Astrocyte (in vitro differentiated cells and primary cell): ENCODE measurements at regions not wholly inside any gene's neighbourhood (a gene's known extent, or its start where the extent isn't known, plus 50 kb on each side); places are given as distances from the start of the nearest gene placed in this dataset.

Source experiments
- DNase-seq: peaks from one replicate; pipeline ENCODE4 v3.0.0-alpha.2; 2010; ENCODE audit warnings: low read depth
- FAIRE-seq: peaks from 2 replicates; lab custom pipeline; 2011; peaks lifted over from hg19 to GRCh38; lab: Jason Lieb, UNC
- H2AFZ ChIP-seq: 2 replicates; pipeline ENCODE4 v1.6.0; 2012; ENCODE audit warnings: low read depth, low read length, inconsistent platforms
- H3K27ac ChIP-seq: 2 replicates; pipeline ENCODE4 v1.5.1; 2011; ENCODE audit warnings: low read depth, low read length, inconsistent platforms
- H3K27me3 ChIP-seq: 2 replicates; pipeline ENCODE4 v1.6.0; 2011; ENCODE audit warnings: low read length, inconsistent platforms; ENCODE audit not compliant: insufficient read depth
- H3K36me3 ChIP-seq: 2 replicates; pipeline ENCODE4 v1.5.1; 2011; ENCODE audit warnings: low read length, inconsistent platforms; ENCODE audit not compliant: insufficient read depth
- H3K4me1 ChIP-seq: 2 replicates; pipeline ENCODE4 v1.5.1; 2011; ENCODE audit warnings: low read length, inconsistent platforms; ENCODE audit not compliant: insufficient read depth
- H3K4me2 ChIP-seq: 2 replicates; pipeline ENCODE4 v1.6.0; 2012; ENCODE audit warnings: low read length, inconsistent platforms
- H3K4me3 ChIP-seq: 2 replicates; pipeline ENCODE4 v1.5.1; 2011; ENCODE audit warnings: low read depth, mild to moderate bottlenecking, low read length, inconsistent platforms; ENCODE audit not compliant: insufficient read depth
- H3K79me2 ChIP-seq: 2 replicates; pipeline ENCODE4 v1.6.0; 2012; ENCODE audit warnings: mild to moderate bottlenecking, low read length, inconsistent platforms; ENCODE audit not compliant: insufficient read depth
- H3K9ac ChIP-seq: 2 replicates; pipeline ENCODE4 v1.6.0; 2012; ENCODE audit warnings: mild to moderate bottlenecking, low read length, inconsistent platforms
- H3K9me3 ChIP-seq: 2 replicates; pipeline ENCODE4 v1.5.1; 2012; ENCODE audit warnings: low read depth, mild to moderate bottlenecking, low read length, inconsistent platforms; ENCODE audit not compliant: insufficient read depth
- H4K20me1 ChIP-seq: 2 replicates; pipeline ENCODE4 v1.6.0; 2012; ENCODE audit warnings: low read length, inconsistent platforms; ENCODE audit not compliant: insufficient read depth
- H3K27ac Mint-ChIP-seq: one replicate; pipeline ENCODE4 v1.8.0; 2021; ENCODE audit warnings: mild to moderate bottlenecking, mixed read lengths; ENCODE audit not compliant: unreplicated experiment
- H3K27me3 Mint-ChIP-seq: one replicate; pipeline ENCODE4 v1.8.0; 2021; ENCODE audit warnings: low read depth, mixed read lengths; ENCODE audit not compliant: unreplicated experiment
- H3K36me3 Mint-ChIP-seq: one replicate; pipeline ENCODE4 v1.8.0; 2021; ENCODE audit warnings: low read depth, mixed read lengths; ENCODE audit not compliant: unreplicated experiment
- H3K4me1 Mint-ChIP-seq: one replicate; pipeline ENCODE4 v1.8.0; 2021; ENCODE audit warnings: low read depth, mixed read lengths; ENCODE audit not compliant: unreplicated experiment
- H3K4me3 Mint-ChIP-seq: one replicate; pipeline ENCODE4 v1.8.0; 2021; ENCODE audit warnings: mild to moderate bottlenecking, moderate library complexity, mixed read lengths; ENCODE audit not compliant: unreplicated experiment
- H3K9me3 Mint-ChIP-seq: one replicate; pipeline ENCODE4 v1.8.0; 2021; ENCODE audit warnings: mild to moderate bottlenecking, mixed read lengths; ENCODE audit not compliant: unreplicated experiment
- CTCF ChIP-seq: IDR thresholded peaks from 2 replicates; pipeline ENCODE4 v1.5.1; 2011; ENCODE audit warnings: low read depth, mild to moderate bottlenecking, inconsistent platforms, low read length, moderate library complexity; ENCODE audit not compliant: insufficient read depth
- EZH2 ChIP-seq: IDR thresholded peaks from 2 replicates; pipeline ENCODE4 v1.6.1; 2012; ENCODE audit warnings: mild to moderate bottlenecking, low read length, inconsistent platforms; ENCODE audit not compliant: insufficient read depth

GRCh38 chr7:1322240-1323110, 89.8 kb downstream of the UNCX start:
- FAIRE-seq (no peak), DNase-seq (no peak)
- no peak overlapping the region for H3K4me3 ChIP-seq
- H3K4me2 ChIP-seq: no peak overlapping the region
- H3K4me1 ChIP-seq: no peaks in the 10 kb centered on the region
- peaks cover 5% of the 10 kb centered on the region for H3K27me3 ChIP-seq
- H2AFZ ChIP-seq: no peak overlapping the region
- Mint-ChIP-seq H3K27me3 (peaks cover 24% of the 10 kb centered on the region), H3K36me3 (no peaks in the 10 kb centered on the region), H3K4me3 (no peak overlapping the region), H3K27ac (no peak overlapping the region), H3K4me1 (no peaks in the 10 kb centered on the region), H3K9me3 (no peaks in the 10 kb centered on the region)
- H3K79me2 ChIP-seq: no peaks in the 10 kb centered on the region
- no peaks in the 10 kb centered on the region for H3K36me3 ChIP-seq
- H3K9me3 ChIP-seq: no peaks in the 10 kb centered on the region
- H3K9ac ChIP-seq: no peak overlapping the region
- no peak for TF ChIP-seq EZH2
- no peak for TF ChIP-seq CTCF
- H3K27ac ChIP-seq: no peak overlapping the region
- H4K20me1 ChIP-seq: no peaks in the 10 kb centered on the region

- Histone ChIP-seq H3K27me3 (peaks cover 5% of the 10 kb centered on the region), H3K9ac (no peak overlapping the region), H3K27ac (no peak overlapping the region), H3K4me3 (no peak overlapping the region), H2AFZ (no peak overlapping the region), H3K79me2 (no peaks in the 10 kb centered on the region), H3K36me3 (no peaks in the 10 kb centered on the region), H3K4me1 (no peaks in the 10 kb centered on the region), H4K20me1 (no peaks in the 10 kb centered on the region), H3K9me3 (no peaks in the 10 kb centered on the region), H3K4me2 (no peak overlapping the region)
- no peak for DNase-seq
- H3K9me3 Mint-ChIP-seq: no peaks in the 10 kb centered on the region
- no peak overlapping the region for H3K4me3 Mint-ChIP-seq
- FAIRE-seq: no peak
- H3K36me3 Mint-ChIP-seq: no peaks in the 10 kb centered on the region
- no peak overlapping the region for H3K27ac Mint-ChIP-seq
- peaks cover 20% of the 10 kb centered on the region for H3K27me3 Mint-ChIP-seq
- H3K4me1 Mint-ChIP-seq: no peaks in the 10 kb centered on the region
- no peak for TF ChIP-seq EZH2
- no peak for TF ChIP-seq CTCF
These were observed 90.7 kb downstream of the UNCX start for GRCh38 chr7:1323178-1324027.
